H1 (cell line): ENCODE measurements at regions not wholly inside any gene's neighbourhood (a gene's known extent, or its start where the extent isn't known, plus 50 kb on each side); places are given as distances from the start of the nearest gene placed in this dataset.

Experiments
- CTCF ChIA-PET: fragments of 300-600 bp; sonication (Branson Sonifier 250); formaldehyde crosslinking; loops from one replicate; lab custom pipeline; 2021; ENCODE audit not compliant: partially characterized antibody; lab: Charles Lee
- POLR2A ChIA-PET: fragments of 300-600 bp; sonication (Branson Sonifier 250); formaldehyde crosslinking; loops from one replicate; lab custom pipeline; 2021; ENCODE audit warnings: inconsistent platforms; ENCODE audit not compliant: partially characterized antibody; lab: Charles Lee
- DNase-seq, 2 experiments: peaks; one replicate each; pipeline versions ENCODE4 v3.0.0 to v3.0.0-alpha.2; 2010 to 2022; ENCODE audit warnings: low spot score in 2 of 2, low read depth in 1 of 2, mixed read lengths in 1 of 2
- FAIRE-seq: peaks from 2 replicates; lab custom pipeline; 2011; peaks lifted over from hg19 to GRCh38; lab: Jason Lieb, UNC
- H2AFZ ChIP-seq: 2 replicates; pipeline ENCODE4 v1.8.1; 2012; ENCODE audit warnings: low read length, inconsistent platforms
- H2AK5ac ChIP-seq: 2 replicates; pipeline ENCODE4 v1.6.1; 2013; ENCODE audit warnings: low read depth, low read length
- H2BK120ac ChIP-seq: replicated peaks from 2 replicates; pipeline ENCODE3; 2013; ENCODE audit warnings: low read depth, low read length, inconsistent platforms
- H2BK12ac ChIP-seq: 2 replicates; pipeline ENCODE4 v1.6.1; 2013; ENCODE audit warnings: low read depth, low read length
- H2BK15ac ChIP-seq: 2 replicates; pipeline ENCODE4 v1.6.1; 2013; ENCODE audit warnings: low read length
- H2BK20ac ChIP-seq: 2 replicates; pipeline ENCODE4 v1.6.1; 2013; ENCODE audit warnings: low read length
- H2BK5ac ChIP-seq: 2 replicates; pipeline ENCODE4 v1.6.1; 2013; ENCODE audit warnings: low read depth, low read length
- H3K14ac ChIP-seq: 2 replicates; pipeline ENCODE4 v1.6.1; 2013; ENCODE audit warnings: inconsistent platforms; ENCODE audit not compliant: insufficient read length
- H3K18ac ChIP-seq: 2 replicates; pipeline ENCODE4 v1.6.1; 2013; ENCODE audit warnings: low read length; ENCODE audit errors: extremely low read depth
- H3K23ac ChIP-seq: 2 replicates; pipeline ENCODE4 v1.6.1; 2013; ENCODE audit warnings: inconsistent platforms; ENCODE audit not compliant: insufficient read length
- H3K23me2 ChIP-seq: 2 replicates; pipeline ENCODE4 v1.6.1; 2013; ENCODE audit warnings: low read depth, low read length
- H3K27ac ChIP-seq: 2 replicates; pipeline ENCODE4 v1.6.1; 2011; ENCODE audit warnings: low read depth, low read length, inconsistent platforms
- H3K27me3 ChIP-seq, 4 experiments: replicated peaks in 1 of 4; 1 replicate in 1 of 4; 2 replicates in 3 of 4; pipeline versions ENCODE4 v1.6.1 to v1.8.1; 2011 to 2013; ENCODE audit warnings: low read length in 3 of 4, mild to moderate bottlenecking in 3 of 4, inconsistent platforms in 2 of 4, mixed read lengths in 2 of 4, moderate library complexity in 1 of 4; ENCODE audit not compliant: control insufficient read depth in 3 of 4, insufficient read depth in 3 of 4; ENCODE audit errors: extremely low read depth in 1 of 4
- H3K36me3 ChIP-seq, 4 experiments: 2 replicates each; pipeline versions ENCODE4 v1.6.1 to v1.8.1; 2011 to 2013; ENCODE audit warnings: mild to moderate bottlenecking in 4 of 4, low read length in 3 of 4, moderate library complexity in 2 of 4, control low read depth in 1 of 4, inconsistent platforms in 1 of 4; ENCODE audit not compliant: insufficient read depth in 4 of 4, control insufficient read depth in 2 of 4
- H3K4ac ChIP-seq: replicated peaks from 2 replicates; pipeline ENCODE3; 2013; ENCODE audit warnings: low read length, low read depth, mixed read lengths, inconsistent platforms; ENCODE audit not compliant: insufficient read length
- H3K4me1 ChIP-seq, 4 experiments: replicated peaks in 1 of 4; 1 replicate in 1 of 4; 2 replicates in 3 of 4; pipeline versions ENCODE4 v1.6.1 to v1.8.1; 2011 to 2013; ENCODE audit warnings: low read length in 3 of 4, inconsistent platforms in 2 of 4, mixed read lengths in 1 of 4; ENCODE audit not compliant: insufficient read depth in 4 of 4, control insufficient read depth in 3 of 4
- H3K4me2 ChIP-seq, 2 experiments: 2 replicates each; pipeline versions ENCODE4 v1.6.1 to v1.8.1; 2011 to 2013; ENCODE audit warnings: low read depth in 2 of 2, low read length in 2 of 2, control low read depth in 1 of 2, inconsistent platforms in 1 of 2, mild to moderate bottlenecking in 1 of 2; ENCODE audit not compliant: insufficient read depth in 1 of 2
- H3K4me3 ChIP-seq, 4 experiments: fragments of 200-600, 300-600 bp in 1 of 4; sonication (generic), shearing (Covaris generic), sonication (Bioruptor Twin) in 1 of 4; 2 replicates each; pipeline versions ENCODE4 v1.5.1 to v1.8.1; 2011 to 2016; ENCODE audit warnings: low read length in 4 of 4, low read depth in 3 of 4, control low read depth in 2 of 4, inconsistent platforms in 2 of 4, mild to moderate bottlenecking in 2 of 4, mixed read lengths in 1 of 4, moderate library complexity in 1 of 4; ENCODE audit not compliant: insufficient read depth in 2 of 4; ENCODE audit errors: extremely low read depth in 1 of 4
- H3K56ac ChIP-seq: replicated peaks from 2 replicates; pipeline ENCODE3; 2013; ENCODE audit warnings: low read depth, mild to moderate bottlenecking, mixed read lengths, low read length, inconsistent platforms; ENCODE audit not compliant: insufficient read length
- H3K79me1 ChIP-seq: 2 replicates; pipeline ENCODE4 v1.6.1; 2013; ENCODE audit warnings: low read depth, low read length, control low read depth
- H3K79me2 ChIP-seq, 2 experiments: 2 replicates each; pipeline versions ENCODE4 v1.6.1 to v1.8.1; 2012 to 2013; ENCODE audit warnings: low read length in 2 of 2, mild to moderate bottlenecking in 2 of 2, inconsistent platforms in 1 of 2; ENCODE audit not compliant: insufficient read depth in 2 of 2, control insufficient read depth in 1 of 2
- H3K9ac ChIP-seq, 4 experiments: replicated peaks in 1 of 4; 1 replicate in 1 of 4; 2 replicates in 3 of 4; pipeline versions ENCODE4 v1.6.1 to v1.8.1; 2011 to 2013; ENCODE audit warnings: low read depth in 3 of 4, low read length in 3 of 4, control low read depth in 2 of 4, mild to moderate bottlenecking in 2 of 4, moderate library complexity in 2 of 4, inconsistent platforms in 1 of 4; ENCODE audit errors: extremely low read depth in 1 of 4
- H3K9me3 ChIP-seq, 2 experiments: 2 replicates each; pipeline versions ENCODE4 v1.6.1 to v1.8.1; 2012 to 2013; ENCODE audit warnings: mild to moderate bottlenecking in 2 of 2, moderate library complexity in 2 of 2, control low read depth in 1 of 2, inconsistent platforms in 1 of 2, low read depth in 1 of 2, low read length in 1 of 2, mixed read lengths in 1 of 2; ENCODE audit not compliant: insufficient read depth in 2 of 2
- H4K20me1 ChIP-seq, 2 experiments: replicated peaks in 1 of 2; 2 replicates each; pipeline versions ENCODE3 to v1.8.1; 2011 to 2013; ENCODE audit warnings: inconsistent platforms in 2 of 2, low read length in 2 of 2, mild to moderate bottlenecking in 1 of 2; ENCODE audit not compliant: insufficient read depth in 2 of 2, control insufficient read depth in 1 of 2
- H4K5ac ChIP-seq: 2 replicates; pipeline ENCODE4 v1.6.1; 2013; ENCODE audit warnings: low read length, low read depth, mixed read lengths, inconsistent platforms; ENCODE audit not compliant: insufficient read length
- H4K8ac ChIP-seq: 2 replicates; pipeline ENCODE4 v1.8.0; 2013; ENCODE audit warnings: mild to moderate bottlenecking, moderate library complexity, low read length, inconsistent platforms; ENCODE audit not compliant: insufficient read depth; ENCODE audit errors: extremely low read depth
- H4K91ac ChIP-seq: replicated peaks from 2 replicates; pipeline ENCODE3; 2013; ENCODE audit warnings: low read length, mixed read lengths, inconsistent platforms; ENCODE audit not compliant: insufficient read length
- ASH2L ChIP-seq: fragments of 200-600, 300-600 bp; sonication (generic); IDR thresholded peaks from one replicate; pipeline ENCODE4 v1.7.1; 2017; ENCODE audit warnings: low read length
- ATF3 ChIP-seq: IDR thresholded peaks from 2 replicates; pipeline ENCODE4 v1.6.1; 2011; ENCODE audit warnings: low read depth, mild to moderate bottlenecking, low read length; ENCODE audit not compliant: insufficient read depth
- BACH1 ChIP-seq: IDR thresholded peaks from 2 replicates; pipeline ENCODE4 v1.6.1; 2012; ENCODE audit warnings: low read length, improper control_type of control experiment
- CBX5 ChIP-seq: fragments of 300-800, 300-1000 bp; sonication (generic); IDR thresholded peaks from 2 replicates; pipeline ENCODE4 v1.7.1; 2016; ENCODE audit warnings: antibody characterized with exemption, low read length, low read depth
- CBX8 ChIP-seq: fragments of 300-800, 300-1000 bp; sonication (generic); IDR thresholded peaks from 2 replicates; pipeline ENCODE4 v1.7.1; 2016; ENCODE audit warnings: low read depth, low read length, borderline replicate concordance
- CEBPB ChIP-seq: IDR thresholded peaks from 2 replicates; pipeline ENCODE4 v1.6.1; 2012; ENCODE audit warnings: low read depth, low read length
- CTBP2 ChIP-seq: IDR thresholded peaks from 2 replicates; pipeline ENCODE4 v1.7.0; 2011; ENCODE audit warnings: borderline replicate concordance, mild to moderate bottlenecking, moderate library complexity, mixed read lengths, low read length; ENCODE audit not compliant: insufficient read depth, insufficient read length
- GABPA ChIP-seq: IDR thresholded peaks from 2 replicates; pipeline ENCODE4 v1.6.1; 2011; ENCODE audit warnings: mild to moderate bottlenecking, low read length, moderate library complexity, borderline replicate concordance; ENCODE audit not compliant: insufficient read depth
- JUND ChIP-seq: IDR thresholded peaks from 2 replicates; pipeline ENCODE4 v1.6.1; 2011; ENCODE audit warnings: mild to moderate bottlenecking, improper control_type of control experiment, low read length
- KDM4A ChIP-seq: IDR thresholded peaks from one replicate; pipeline ENCODE4 v1.7.1; 2012; ENCODE audit warnings: low read depth, mild to moderate bottlenecking, moderate library complexity, low read length, inconsistent platforms; ENCODE audit not compliant: severe bottlenecking
- MAFK ChIP-seq: IDR thresholded peaks from 2 replicates; pipeline ENCODE4 v1.6.1; 2012; ENCODE audit warnings: low read depth, mild to moderate bottlenecking, improper control_type of control experiment, low read length
- POU5F1 ChIP-seq: IDR thresholded peaks from 2 replicates; pipeline ENCODE4 v1.6.1; 2011; ENCODE audit warnings: low read depth, mild to moderate bottlenecking, low read length, moderate library complexity
- RFX5 ChIP-seq: IDR thresholded peaks from 2 replicates; pipeline ENCODE4 v1.6.1; 2011; ENCODE audit warnings: low read depth, low read length, improper control_type of control experiment, borderline replicate concordance
- RXRA ChIP-seq: IDR thresholded peaks from 2 replicates; pipeline ENCODE4 v1.6.1; 2011; ENCODE audit warnings: low read depth, mild to moderate bottlenecking, low read length, moderate library complexity; ENCODE audit not compliant: insufficient read depth
- ZNF274 ChIP-seq: IDR thresholded peaks from 2 replicates; pipeline ENCODE4 v1.7.0; 2012; ENCODE audit warnings: low read length, borderline replicate concordance; ENCODE audit errors: extremely low read depth
- WGBS, 2 experiments: shearing (Covaris generic) in 1 of 2; methylation state at CpG; one replicate each; pipeline versions ENCODE4 v1.1.6 to v1.1.7; 2013 to 2015; ENCODE audit warnings: low lambda C conversion rate in 2 of 2, mixed read lengths in 2 of 2, inconsistent platforms in 1 of 2, low coverage in 1 of 2, missing lambda C conversion rate in 1 of 2; ENCODE audit not compliant: insufficient replicate concordance in 2 of 2, insufficient coverage in 1 of 2, insufficient read length in 1 of 2; ENCODE audit errors: extremely low coverage in 1 of 2, missing lambda C conversion rate in 1 of 2; 5-methylcytosine and 5-hydroxymethylcytosine counted together

- Histone ChIP-seq H2AK5ac (no peak overlapping the region), H3K4me3 (no peak overlapping the region), H3K27ac (no peak overlapping the region), H2BK15ac (no peak overlapping the region), H2BK5ac (no peak overlapping the region), H3K4me2 (no peak overlapping the region), H3K23me2 (no peaks in the 10 kb centered on the region), H3K18ac (no peak overlapping the region), H3K79me1 (no peaks in the 10 kb centered on the region), H3K4ac (no peak overlapping the region), H3K9me3 (no peaks in the 10 kb centered on the region), H4K91ac (no peak overlapping the region), H2BK120ac (no peak overlapping the region), H2BK20ac (no peak overlapping the region), H3K56ac (no peak overlapping the region), H3K4me1 (peaks cover 0 to 2% (median under 1%) of the 10 kb centered on the region in 4 experiments; a peak in 2 of 7 replicates), H3K36me3 (no peaks in the 10 kb centered on the region), H3K9ac (no peak overlapping the region), H4K5ac (no peak overlapping the region), H4K8ac (no peak overlapping the region), H3K14ac (no peak overlapping the region), H3K79me2 (no peaks in the 10 kb centered on the region), H2AFZ (no peak overlapping the region), H4K20me1 (no peaks in the 10 kb centered on the region), H2BK12ac (no peak overlapping the region), H3K23ac (no peak overlapping the region), H3K27me3 (no peaks in the 10 kb centered on the region)
- ChIA-PET CTCF (interaction anchor here (1.7 kb wide), 1 partner anchor 37 kb away, joined by 5 read pairs; no protein-coding TSS in a partner anchor), POLR2A (no interaction called here)
- DNase-seq (no peak), FAIRE-seq (no peak)
- WGBS, 2 experiments: 76% methylated on average over 2 of the region's 2 CpGs; no CpG with 5 or more reads in 1 of the 2 experiments
- no peak for TF ChIP-seq ASH2L
- no peak for TF ChIP-seq CBX5
- TF ChIP-seq POU5F1: no peak
- TF ChIP-seq KDM4A: no peak
- TF ChIP-seq CBX8: no peak
- no peak for TF ChIP-seq JUND
- no peak for TF ChIP-seq BACH1
- no peak for TF ChIP-seq MAFK
- no peak for TF ChIP-seq ATF3
- TF ChIP-seq ZNF274: no peak
- TF ChIP-seq GABPA: no peak
- TF ChIP-seq CEBPB: no peak
- TF ChIP-seq CTBP2: no peak
- TF ChIP-seq RFX5: no peak
- no peak for TF ChIP-seq RXRA
Observed at GRCh38 chr15:26223720-26224119, 360.6 kb upstream of the ATP10A start.
